ENCODE measurements at regions not wholly inside any gene's neighbourhood (a gene's known extent, or its start where the extent isn't known, plus 50 kb on each side); places are given as distances from the start of the nearest gene placed in this dataset.

DNA sequence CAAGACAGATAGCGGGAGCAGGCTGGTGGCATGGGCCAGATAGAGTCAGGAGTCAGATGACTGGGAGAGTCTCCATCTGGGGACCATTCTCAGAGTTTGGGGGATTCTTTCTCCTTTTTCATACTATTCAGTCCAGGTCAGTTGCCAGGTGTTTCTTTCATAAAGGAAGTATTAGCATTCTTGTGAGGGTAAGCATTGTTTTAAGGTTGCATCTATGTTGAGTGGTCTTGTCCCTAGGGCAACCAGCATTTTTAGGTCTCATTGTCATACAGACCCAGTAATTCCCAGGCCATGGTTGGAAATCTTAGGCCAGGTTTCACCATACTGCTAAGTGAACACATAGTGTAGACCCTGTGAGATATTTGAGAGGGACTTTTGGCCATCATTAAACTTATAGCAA lies 122.3 kb upstream of the POC5 start:
- H3K56ac ChIP-seq (replicated peaks; ENCODE audit: insufficient read length, low read depth, low read length): no peak overlapping the region
- no peak overlapping the region for H2BK120ac ChIP-seq (replicated peaks; ENCODE audit: low read depth, low read length)
- DNase-seq (ENCODE audit: low read depth in 1 of 2, low spot score in 2 of 2) (no peak), FAIRE-seq (no peak)
- H2BK12ac ChIP-seq (ENCODE audit: low read depth, low read length): no peak overlapping the region
- no peaks in the 10 kb centered on the region for H3K79me2 ChIP-seq (ENCODE audit: control insufficient read depth in 1 of 2, insufficient read depth in 2 of 2, low read length in 2 of 2)
- H3K27ac ChIP-seq (ENCODE audit: low read depth, low read length): no peak overlapping the region
- H3K79me1 ChIP-seq (ENCODE audit: low read depth, low read length): no peaks in the 10 kb centered on the region
- H3K9me3 ChIP-seq (ENCODE audit: insufficient read depth in 2 of 2, low read depth in 1 of 2, low read length in 1 of 2): peaks cover 3% of the 10 kb centered on the region in 2 experiments; a peak in 1 of 4 replicates
- H3K14ac ChIP-seq (ENCODE audit: insufficient read length): no peak overlapping the region
- no peak overlapping the region for H2BK5ac ChIP-seq (ENCODE audit: low read depth, low read length)
- no peak overlapping the region for H3K18ac ChIP-seq (ENCODE audit: extremely low read depth, low read length)
- no peak overlapping the region for H4K8ac ChIP-seq (ENCODE audit: extremely low read depth, insufficient read depth, low read length)
- ChIA-PET POLR2A (ENCODE audit: partially characterized antibody) (no interaction called here), CTCF (ENCODE audit: partially characterized antibody) (no interaction called here)
- H3K4me3 ChIP-seq (ENCODE audit: extremely low read depth in 1 of 4, insufficient read depth in 2 of 4, low read depth in 3 of 4, low read length in 4 of 4): no peak overlapping the region
- H3K23me2 ChIP-seq (ENCODE audit: low read depth, low read length): no peaks in the 10 kb centered on the region
- H4K91ac ChIP-seq (replicated peaks; ENCODE audit: insufficient read length, low read length): no peak overlapping the region
- H3K23ac ChIP-seq (ENCODE audit: insufficient read length): no peak overlapping the region
- WGBS, 2 experiments (ENCODE audit: extremely low coverage in 1 of 2, insufficient coverage in 1 of 2, insufficient read length in 1 of 2, insufficient replicate concordance in 2 of 2, low coverage in 1 of 2, low lambda C conversion rate in 2 of 2, missing lambda C conversion rate in 1 of 2): 92% methylated on average over 1 of the region's 1 CpG; no CpG with 5 or more reads in 1 of the 2 experiments
- H3K4me1 ChIP-seq (replicated peaks in 1 of 4; ENCODE audit: control insufficient read depth in 3 of 4, insufficient read depth in 4 of 4, low read length in 3 of 4): no peaks in the 10 kb centered on the region
- no peak overlapping the region for H3K4me2 ChIP-seq (ENCODE audit: insufficient read depth in 1 of 2, low read depth in 2 of 2, low read length in 2 of 2)
- no peak overlapping the region for H2AFZ ChIP-seq (ENCODE audit: low read length)
- H3K36me3 ChIP-seq (ENCODE audit: control insufficient read depth in 2 of 4, insufficient read depth in 4 of 4, low read length in 3 of 4): no peaks in the 10 kb centered on the region
- H2BK20ac ChIP-seq (ENCODE audit: low read length): no peak overlapping the region
- H2AK5ac ChIP-seq (ENCODE audit: low read depth, low read length): no peak overlapping the region
- no peak overlapping the region for H2BK15ac ChIP-seq (ENCODE audit: low read length)
- no peaks in the 10 kb centered on the region for H4K20me1 ChIP-seq (replicated peaks in 1 of 2; ENCODE audit: control insufficient read depth in 1 of 2, insufficient read depth in 2 of 2, low read length in 2 of 2)
- no peaks in the 10 kb centered on the region for H3K27me3 ChIP-seq (replicated peaks in 1 of 4; ENCODE audit: control insufficient read depth in 3 of 4, extremely low read depth in 1 of 4, insufficient read depth in 3 of 4, low read length in 3 of 4)
- H3K4ac ChIP-seq (replicated peaks; ENCODE audit: insufficient read length, low read depth, low read length): no peak overlapping the region
- H4K5ac ChIP-seq (ENCODE audit: insufficient read length, low read depth, low read length): no peak overlapping the region
- H3K9ac ChIP-seq (replicated peaks in 1 of 4; ENCODE audit: extremely low read depth in 1 of 4, low read depth in 3 of 4, low read length in 3 of 4): no peak overlapping the region
- TF ChIP-seq SP4 (IDR thresholded peaks at IDR 0.05; ENCODE audit: low read length): no peak
- TF ChIP-seq JUN (IDR thresholded peaks at IDR 0.05; ENCODE audit: low read depth, low read length): no peak
- no peak for TF ChIP-seq CHD2 (IDR thresholded peaks at IDR 0.05; ENCODE audit: low read length)
- TF ChIP-seq HDAC6 (IDR thresholded peaks at IDR 0.05; ENCODE audit: low read depth, low read length): no peak
- no peak for TF ChIP-seq TEAD4 (IDR thresholded peaks at IDR 0.05; ENCODE audit: low read depth, low read length)
- TF ChIP-seq RFX5 (IDR thresholded peaks at IDR 0.05; ENCODE audit: borderline replicate concordance, low read depth, low read length): no peak
- no peak for TF ChIP-seq SIX5 (IDR thresholded peaks at IDR 0.05; ENCODE audit: low read depth, low read length)
- TF ChIP-seq HDAC2 (IDR thresholded peaks at IDR 0.05; ENCODE audit: borderline replicate concordance in 1 of 2, low read depth in 2 of 2, low read length in 2 of 2): no peak
- TF ChIP-seq, protein P1, sequence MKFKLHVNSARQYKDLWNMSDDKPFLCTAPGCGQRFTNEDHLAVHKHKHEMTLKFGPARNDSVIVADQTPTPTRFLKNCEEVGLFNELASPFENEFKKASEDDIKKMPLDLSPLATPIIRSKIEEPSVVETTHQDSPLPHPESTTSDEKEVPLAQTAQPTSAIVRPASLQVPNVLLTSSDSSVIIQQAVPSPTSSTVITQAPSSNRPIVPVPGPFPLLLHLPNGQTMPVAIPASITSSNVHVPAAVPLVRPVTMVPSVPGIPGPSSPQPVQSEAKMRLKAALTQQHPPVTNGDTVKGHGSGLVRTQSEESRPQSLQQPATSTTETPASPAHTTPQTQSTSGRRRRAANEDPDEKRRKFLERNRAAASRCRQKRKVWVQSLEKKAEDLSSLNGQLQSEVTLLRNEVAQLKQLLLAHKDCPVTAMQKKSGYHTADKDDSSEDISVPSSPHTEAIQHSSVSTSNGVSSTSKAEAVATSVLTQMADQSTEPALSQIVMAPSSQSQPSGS (IDR thresholded peaks at IDR 0.05; ENCODE audit: low read length): no peak
- TF ChIP-seq MAFK (IDR thresholded peaks at IDR 0.05; ENCODE audit: low read depth, low read length): no peak
- no peak for TF ChIP-seq CHD1 (IDR thresholded peaks at IDR 0.05; ENCODE audit: low read depth, low read length)
- TF ChIP-seq YY1 (IDR thresholded peaks at IDR 0.05; ENCODE audit: low read depth, low read length): no peak
- no peak for TF ChIP-seq SIRT6 (IDR thresholded peaks at IDR 0.05; ENCODE audit: low read length)
- TF ChIP-seq CBX8 (IDR thresholded peaks at IDR 0.05; ENCODE audit: borderline replicate concordance, low read depth, low read length): no peak
- TF ChIP-seq SUZ12 (IDR thresholded peaks at IDR 0.05; ENCODE audit: low read length): no peak

Measured in H1 (cell line).